ENCODE measurements at regions not wholly inside any gene's neighbourhood (a gene's known extent, or its start where the extent isn't known, plus 50 kb on each side); places are given as distances from the start of the nearest gene placed in this dataset.

DNA sequence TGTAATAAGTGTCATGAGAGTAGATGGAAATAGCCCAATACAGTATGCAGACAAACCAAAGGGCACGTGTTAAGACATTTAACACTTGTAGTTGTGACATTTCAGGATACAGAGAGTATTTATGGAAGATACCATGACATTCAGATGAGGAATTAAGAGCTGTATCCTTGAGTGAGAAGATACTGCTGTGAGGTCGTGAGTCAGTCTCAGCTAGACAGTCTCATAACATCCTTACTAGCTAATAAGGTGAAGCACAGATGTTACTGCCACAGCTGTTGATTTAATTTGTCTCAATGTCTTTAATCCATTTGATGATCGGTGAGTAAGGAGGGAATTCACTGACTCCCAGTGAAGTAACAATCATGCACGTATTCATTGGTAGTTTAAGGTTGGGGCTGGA, 288.0 kb upstream of the AKR1E2 start:
- intact Hi-C loops (cut with micrococcal nuclease): no loop called here

GRCh38 chr10:4535521-4535920, 290.5 kb upstream of the AKR1E2 start:
- intact Hi-C loops (cut with micrococcal nuclease): no loop called here

- intact Hi-C loops (cut with micrococcal nuclease): no loop called here
Measured at GRCh38 chr10:4533621-4534020, 292.4 kb upstream of the AKR1E2 start.

DNA sequence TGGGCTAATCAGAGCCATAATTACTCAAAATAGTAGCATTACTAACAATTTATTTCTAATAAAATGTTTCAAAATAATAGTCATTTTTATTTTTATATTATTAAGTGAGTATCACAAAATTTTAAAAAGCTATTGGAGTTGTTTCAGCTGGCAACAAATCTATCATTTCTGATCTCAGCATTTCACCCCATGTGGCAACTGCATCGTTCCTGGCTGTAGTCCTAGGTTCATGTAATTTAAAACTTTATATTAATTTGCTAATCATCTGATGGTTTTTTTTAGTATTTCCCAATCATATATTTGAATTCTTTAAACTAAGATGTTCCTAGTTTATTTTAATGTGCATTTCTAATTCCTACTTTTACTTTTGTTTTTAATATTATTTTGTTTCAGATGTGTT, 293.0 kb upstream of the AKR1E2 start:
- intact Hi-C loops (cut with micrococcal nuclease): no loop called here

- intact Hi-C loops (cut with micrococcal nuclease): no loop called here
Measured at GRCh38 chr10:4532467-4532866, 293.5 kb upstream of the AKR1E2 start.

DNA sequence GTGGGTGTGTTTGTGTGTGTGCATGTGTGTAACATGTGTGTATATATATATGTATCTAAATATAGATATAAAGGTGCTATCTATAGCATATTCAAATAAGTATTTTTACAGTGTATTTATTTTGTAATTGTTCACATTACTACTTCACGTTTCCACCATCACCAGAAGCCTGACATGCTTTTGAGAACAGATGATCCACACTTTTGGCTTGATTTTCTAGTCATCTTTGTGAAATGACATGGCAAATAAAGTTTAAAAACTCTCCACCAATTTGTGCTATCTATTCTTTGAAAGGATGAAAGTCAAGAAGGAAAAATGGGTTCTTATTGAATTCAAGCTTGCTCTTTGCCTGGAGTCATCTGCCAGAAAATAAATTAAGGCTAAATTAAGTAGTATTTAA, 294.0 kb upstream of the AKR1E2 start:
- intact Hi-C loops (cut with micrococcal nuclease): no loop called here

DNA sequence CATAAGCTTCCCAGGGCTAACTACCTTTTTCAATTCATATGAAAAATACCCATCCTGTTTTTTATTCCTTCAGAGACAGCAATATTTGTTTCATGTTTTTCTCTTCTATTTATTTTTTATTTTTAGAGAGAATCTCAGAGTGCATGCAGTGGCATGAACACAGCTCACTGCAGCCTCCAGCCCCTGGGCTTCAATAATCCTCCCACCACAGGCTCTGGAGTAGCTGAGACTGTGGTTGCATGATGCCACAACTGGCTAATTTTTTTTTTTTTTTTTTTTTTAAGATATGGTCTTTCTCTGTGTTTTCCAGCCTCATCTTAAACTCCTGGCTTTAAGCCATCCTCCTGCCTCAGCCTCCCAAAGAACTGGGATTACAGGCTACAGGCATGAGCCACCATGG, 296.7 kb upstream of the AKR1E2 start:
- intact Hi-C loops (cut with micrococcal nuclease): no loop called here

DNA sequence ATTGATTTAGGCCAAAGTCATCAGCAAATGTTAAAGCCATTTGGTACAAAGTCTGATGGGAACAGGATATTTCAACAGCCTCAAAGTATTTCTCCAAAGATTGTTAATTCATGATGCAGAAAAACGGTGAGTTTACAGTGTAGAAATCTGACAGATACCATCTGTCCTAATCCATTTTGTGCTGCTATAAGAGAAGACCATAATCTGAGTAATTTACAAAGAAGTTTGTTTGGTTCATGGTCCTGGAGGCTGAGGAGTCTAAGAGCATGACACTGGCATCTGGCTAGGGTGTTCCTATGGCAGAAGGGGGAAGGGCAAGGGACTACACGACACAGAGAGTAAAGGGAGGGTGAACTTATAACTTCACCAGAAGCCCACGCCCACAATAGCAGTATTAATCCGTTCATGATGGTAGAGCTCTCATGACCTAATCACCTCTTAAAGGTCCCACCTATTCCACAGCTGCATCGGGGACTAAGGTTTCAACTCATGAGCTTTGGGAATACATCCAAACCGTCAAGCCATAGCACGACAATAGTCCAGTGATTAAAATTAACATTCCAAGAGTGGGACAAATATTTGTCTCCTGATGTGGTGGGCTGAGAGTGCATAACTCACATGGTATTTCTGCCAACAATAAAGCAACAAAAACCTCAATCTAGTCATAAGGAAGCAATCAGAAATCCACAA, 298.6 kb upstream of the AKR1E2 start:
- intact Hi-C loops (cut with micrococcal nuclease): no loop called here

DNA sequence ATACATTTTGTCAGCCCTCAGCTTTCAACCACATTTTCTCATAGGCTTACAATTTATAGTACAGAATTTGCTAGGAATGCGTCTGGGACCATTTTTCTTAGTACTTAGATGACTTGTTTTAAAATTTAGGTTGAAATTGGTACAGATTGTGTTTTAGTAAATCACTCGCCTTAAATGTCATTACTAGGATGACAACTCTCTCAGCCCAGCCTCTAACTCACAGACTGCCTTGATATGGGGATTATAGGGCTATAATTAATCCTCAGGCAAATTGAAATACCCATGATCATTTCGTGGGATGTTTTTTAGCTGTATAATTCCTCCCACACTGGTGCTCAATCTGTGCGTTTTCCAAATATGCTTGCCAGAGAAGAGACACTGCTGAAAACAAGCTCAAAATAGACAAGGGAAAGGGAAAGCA, 299.7 kb upstream of the AKR1E2 start:
- intact Hi-C loops (cut with micrococcal nuclease): no loop called here

DNA sequence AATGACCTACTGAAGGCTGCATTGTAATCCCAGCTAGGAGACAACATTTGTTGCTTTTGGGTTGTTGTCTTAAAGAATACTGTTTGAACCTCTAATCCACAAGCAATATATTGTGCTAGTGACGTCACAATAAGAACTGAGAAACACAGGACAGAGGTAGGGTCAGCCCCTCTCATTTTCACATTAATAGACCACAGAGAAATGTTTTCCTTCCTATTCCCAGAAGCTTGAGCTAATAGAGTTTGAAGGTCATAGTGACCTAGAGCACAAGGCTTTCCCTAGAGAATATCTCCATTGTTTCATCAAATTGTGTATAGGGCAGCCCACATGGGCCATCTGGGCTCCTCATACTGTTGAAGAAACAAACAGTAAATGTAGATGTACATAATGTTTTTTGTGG, 300.9 kb upstream of the AKR1E2 start:
- intact Hi-C loops (cut with micrococcal nuclease): no loop called here

DNA sequence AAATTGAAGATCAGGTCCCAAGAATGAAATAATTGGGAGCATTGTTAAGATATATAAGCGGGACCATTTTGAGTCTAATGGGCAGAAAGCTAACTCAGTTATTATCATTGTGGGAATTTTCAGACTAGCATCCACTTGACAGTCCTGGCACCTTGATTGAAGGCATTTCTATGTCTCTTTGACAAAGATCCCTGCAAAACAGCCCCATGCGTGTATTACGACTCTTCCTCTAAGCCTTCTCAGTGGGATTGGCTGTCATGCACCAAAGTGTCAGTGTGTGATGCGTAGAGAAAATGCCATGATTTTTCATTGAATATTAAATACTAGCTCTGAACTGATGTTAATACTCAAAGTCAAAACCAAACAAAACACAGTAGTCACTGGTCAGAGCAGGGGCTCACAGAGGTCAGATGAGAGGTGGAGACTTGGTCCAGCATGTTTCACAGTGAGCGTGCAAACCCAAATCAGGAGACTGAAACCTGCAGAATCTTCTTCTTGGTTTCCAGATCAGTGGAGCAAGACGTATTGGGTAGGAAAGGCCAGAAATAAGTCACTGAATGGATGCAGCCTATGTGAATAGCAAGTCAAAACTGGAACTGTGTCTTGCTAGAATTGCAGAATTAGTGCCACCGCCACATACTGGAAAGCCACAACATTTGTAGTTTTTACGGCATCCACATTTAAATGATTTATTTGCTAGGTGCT, 303.6 kb upstream of the AKR1E2 start:
- intact Hi-C loops (cut with micrococcal nuclease): no loop called here

- intact Hi-C loops (cut with micrococcal nuclease): no loop called here
Measured at GRCh38 chr10:4519658-4520402, 306.2 kb upstream of the AKR1E2 start.

- intact Hi-C loops (cut with micrococcal nuclease): no loop called here
Measured at GRCh38 chr10:4517746-4518145, 308.3 kb upstream of the AKR1E2 start.

GRCh38 chr10:4515721-4516120, 310.3 kb upstream of the AKR1E2 start:
- intact Hi-C loops (cut with micrococcal nuclease): no loop called here

DNA sequence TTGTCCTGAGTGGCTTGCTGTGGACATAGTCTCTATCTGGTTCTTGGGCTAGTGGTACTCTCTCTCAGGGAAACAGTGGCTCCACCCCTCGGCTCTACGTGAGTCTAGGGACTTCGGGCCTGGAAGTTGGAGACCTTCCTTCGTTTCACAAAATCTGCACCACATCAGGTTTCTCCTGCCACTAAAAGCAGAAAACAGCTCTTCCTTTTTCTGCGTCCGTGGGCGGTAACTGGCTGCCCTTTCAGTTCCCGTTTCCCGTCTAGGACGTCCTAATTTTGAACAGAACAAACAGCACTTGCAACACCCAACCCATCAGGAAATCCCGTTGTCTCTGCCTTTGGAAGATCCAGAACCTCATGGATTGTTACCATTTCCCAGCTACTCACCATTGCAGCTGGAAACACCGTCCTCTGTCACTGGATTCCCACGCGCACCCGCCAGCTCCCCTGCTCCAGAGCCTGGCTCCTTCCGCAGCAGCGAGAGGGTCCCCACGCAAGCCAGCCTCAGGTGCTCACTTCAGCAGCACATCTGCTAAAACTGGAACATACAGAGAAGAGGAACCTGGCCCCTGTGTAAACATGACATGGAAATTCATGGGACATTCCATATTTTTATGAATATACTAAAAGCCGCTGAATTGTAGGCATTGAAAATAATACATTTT, 311.4 kb upstream of the AKR1E2 start:
- intact Hi-C loops (cut with micrococcal nuclease): no loop called here

GRCh38 chr10:4512671-4513240, 313.3 kb upstream of the AKR1E2 start:
- intact Hi-C loops (cut with micrococcal nuclease): no loop called here

GRCh38 chr10:4512196-4512595, 313.8 kb upstream of the AKR1E2 start:
- intact Hi-C loops (cut with micrococcal nuclease): no loop called here

DNA sequence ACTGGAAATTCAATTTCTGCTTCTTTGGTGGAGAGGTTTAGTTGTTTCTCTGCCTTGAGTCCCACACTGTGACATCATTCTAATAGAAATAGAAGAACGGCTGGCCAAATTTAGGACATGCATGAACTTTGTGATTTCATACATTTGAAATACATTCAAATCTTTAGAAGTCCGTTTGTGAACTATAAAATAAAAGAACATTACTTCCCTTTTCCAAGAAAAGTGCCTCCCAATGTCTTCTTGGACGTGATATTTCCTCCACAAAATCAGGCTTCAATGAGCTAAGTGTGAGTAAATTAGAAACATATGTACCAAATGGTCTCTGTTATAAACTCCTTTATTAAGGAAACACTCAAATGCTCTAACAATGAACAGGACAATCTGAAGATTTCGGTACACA, 314.5 kb upstream of the AKR1E2 start:
- intact Hi-C loops (cut with micrococcal nuclease): no loop called here

- intact Hi-C loops (cut with micrococcal nuclease): no loop called here
Measured at GRCh38 chr10:4509405-4509804, 316.6 kb upstream of the AKR1E2 start.

GRCh38 chr10:4506095-4506494, 319.9 kb upstream of the AKR1E2 start:
- intact Hi-C loops (cut with micrococcal nuclease): no loop called here

GRCh38 chr10:4504550-4504949, 321.5 kb upstream of the AKR1E2 start:
- intact Hi-C loops (cut with micrococcal nuclease): no loop called here

- intact Hi-C loops (cut with micrococcal nuclease): no loop called here
Measured at GRCh38 chr10:4503076-4503475, 322.9 kb upstream of the AKR1E2 start.
